22Rv1 (cell line): ENCODE measurements at regions not wholly inside any gene's neighbourhood (a gene's known extent, or its start where the extent isn't known, plus 50 kb on each side); places are given as distances from the start of the nearest gene placed in this dataset.
"Not testable (repeated sequence)": the region's sequence is repeated elsewhere in the genome, so short reads cannot be mapped to it uniquely, and the experiment has no call there.

Source experiments
- H3K27ac ChIP-seq: fragments of 450-650 bp; 2 replicates; pipeline ENCODE4 v1.5.1; 2017
- ZFX ChIP-seq: fragments of 450-650 bp; IDR thresholded peaks from 2 replicates; pipeline ENCODE4 v1.6.1; 2017; ENCODE audit warnings: antibody characterized with exemption, borderline replicate concordance
- TF ChIP-seq, protein P1 (sequence below): fragments of 450-650 bp; IDR thresholded peaks from 2 replicates; pipeline ENCODE4 v1.5.1; 2017; ENCODE audit warnings: mild to moderate bottlenecking

DNA sequence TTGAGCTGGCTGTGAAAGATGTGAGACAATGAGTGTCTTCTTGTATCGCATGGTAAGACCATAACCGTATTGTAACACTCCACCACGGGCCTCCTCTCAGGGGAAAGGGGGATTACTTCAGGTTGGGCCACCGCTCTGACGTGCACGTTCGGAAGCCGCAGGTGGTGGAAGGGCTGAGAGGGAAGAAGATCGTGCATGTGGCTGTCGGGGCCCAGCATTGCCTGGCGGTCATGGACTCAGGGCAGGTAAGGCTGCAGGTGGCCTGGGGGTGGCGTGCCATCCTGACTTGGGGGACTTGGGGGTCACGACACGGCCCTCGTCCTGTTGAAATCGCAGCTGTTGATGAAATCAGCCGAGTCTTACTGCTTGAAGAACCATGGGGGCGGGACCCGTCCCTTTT is 87.3 kb upstream of the FAN1 start:
- TF ChIP-seq ZFX = no peak
- no peak overlapping the region for H3K27ac ChIP-seq

- not testable (repeated sequence) for H3K27ac ChIP-seq
Observed at GRCh38 chr15:30823068-30823813, 80.5 kb upstream of the FAN1 start.

DNA sequence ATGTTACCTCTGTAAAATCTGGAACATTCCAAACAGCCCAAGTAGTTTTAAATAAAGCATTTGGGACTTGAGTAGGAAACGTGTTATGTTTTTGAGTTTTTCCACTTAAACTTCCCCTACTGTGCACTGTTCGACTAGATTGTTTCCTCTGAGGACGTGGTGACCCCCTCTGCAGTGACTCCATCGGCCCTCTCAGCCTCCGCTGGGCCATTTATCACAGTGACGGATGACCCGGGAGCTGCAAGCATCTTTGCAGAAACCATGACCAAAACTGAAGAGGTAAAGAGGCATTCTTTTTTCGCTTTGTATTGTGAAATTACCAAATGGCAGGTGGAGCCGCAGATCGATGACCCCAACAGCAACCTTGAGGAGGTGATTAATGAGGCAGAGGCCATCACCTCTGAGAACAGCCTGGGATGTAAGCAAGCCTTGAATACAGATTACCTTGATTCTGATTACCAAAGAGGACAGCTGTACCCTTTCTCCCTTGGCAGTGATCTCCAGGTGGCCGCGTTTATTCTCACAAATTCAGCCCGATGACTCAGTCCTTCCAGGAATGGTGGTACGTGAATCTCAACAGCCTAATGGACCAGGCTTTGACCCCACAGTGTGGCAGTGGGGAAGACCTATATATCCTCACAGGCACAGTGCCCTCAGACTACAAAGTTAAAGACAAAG is 79.1 kb upstream of the FAN1 start:
- TF ChIP-seq, protein P1, sequence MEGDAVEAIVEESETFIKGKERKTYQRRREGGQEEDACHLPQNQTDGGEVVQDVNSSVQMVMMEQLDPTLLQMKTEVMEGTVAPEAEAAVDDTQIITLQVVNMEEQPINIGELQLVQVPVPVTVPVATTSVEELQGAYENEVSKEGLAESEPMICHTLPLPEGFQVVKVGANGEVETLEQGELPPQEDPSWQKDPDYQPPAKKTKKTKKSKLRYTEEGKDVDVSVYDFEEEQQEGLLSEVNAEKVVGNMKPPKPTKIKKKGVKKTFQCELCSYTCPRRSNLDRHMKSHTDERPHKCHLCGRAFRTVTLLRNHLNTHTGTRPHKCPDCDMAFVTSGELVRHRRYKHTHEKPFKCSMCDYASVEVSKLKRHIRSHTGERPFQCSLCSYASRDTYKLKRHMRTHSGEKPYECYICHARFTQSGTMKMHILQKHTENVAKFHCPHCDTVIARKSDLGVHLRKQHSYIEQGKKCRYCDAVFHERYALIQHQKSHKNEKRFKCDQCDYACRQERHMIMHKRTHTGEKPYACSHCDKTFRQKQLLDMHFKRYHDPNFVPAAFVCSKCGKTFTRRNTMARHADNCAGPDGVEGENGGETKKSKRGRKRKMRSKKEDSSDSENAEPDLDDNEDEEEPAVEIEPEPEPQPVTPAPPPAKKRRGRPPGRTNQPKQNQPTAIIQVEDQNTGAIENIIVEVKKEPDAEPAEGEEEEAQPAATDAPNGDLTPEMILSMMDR = no peak
- TF ChIP-seq ZFX = no peak

GRCh38 chr15:30827625-30828303 is 76.0 kb upstream of the FAN1 start:
- no peak overlapping the region for H3K27ac ChIP-seq
- TF ChIP-seq ZFX = no peak
- TF ChIP-seq, protein P1 = no peak

More for the DNA sequence above, 79.1 kb upstream of the FAN1 start:
- H3K27ac ChIP-seq = no peak overlapping the region

- not testable (repeated sequence) for H3K27ac ChIP-seq
Observed at GRCh38 chr15:30828304-30828639, 75.4 kb upstream of the FAN1 start.

DNA sequence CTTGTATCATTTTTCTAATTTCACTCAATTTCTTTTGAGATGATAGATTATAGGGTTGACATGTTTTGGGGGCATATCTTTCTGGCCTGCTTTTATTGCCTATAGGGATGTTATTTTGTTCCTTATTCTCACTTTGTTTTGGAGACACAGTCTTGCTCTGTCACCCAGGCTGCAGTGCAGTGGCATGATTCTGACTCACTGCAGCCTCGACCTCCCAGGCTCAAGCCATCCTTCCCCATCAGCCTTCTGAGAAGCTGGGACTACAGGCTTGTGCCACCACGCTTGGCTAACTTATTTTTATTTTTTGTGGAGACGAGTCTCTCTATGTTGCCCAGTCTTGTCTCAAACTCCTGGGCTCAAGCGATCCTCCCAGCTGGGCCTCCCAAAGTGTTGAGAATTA is 72.8 kb upstream of the FAN1 start:
- no peak overlapping the region for H3K27ac ChIP-seq
- no peak for TF ChIP-seq ZFX
- TF ChIP-seq, protein P1 = no peak

DNA sequence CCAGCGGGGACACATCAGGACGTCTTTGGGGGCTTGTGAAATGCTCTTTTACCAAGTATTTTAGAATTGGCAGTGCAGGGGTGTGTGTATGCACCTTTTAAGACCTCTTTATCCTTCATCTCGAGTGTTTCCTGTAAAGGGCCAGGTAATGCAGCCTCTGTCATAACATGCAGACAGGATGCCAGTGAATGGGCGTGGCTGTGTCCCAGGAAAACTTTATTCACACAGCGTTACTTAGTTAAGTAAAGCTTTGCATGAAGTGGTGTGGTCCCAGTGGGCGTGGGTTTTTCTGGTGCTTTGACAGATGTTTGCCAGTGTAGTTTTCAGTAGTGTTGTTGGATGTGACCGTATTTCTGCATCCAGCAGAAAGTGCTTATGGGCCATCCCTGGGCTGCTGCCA is 70.3 kb upstream of the FAN1 start:
- not testable (repeated sequence) for H3K27ac ChIP-seq

DNA sequence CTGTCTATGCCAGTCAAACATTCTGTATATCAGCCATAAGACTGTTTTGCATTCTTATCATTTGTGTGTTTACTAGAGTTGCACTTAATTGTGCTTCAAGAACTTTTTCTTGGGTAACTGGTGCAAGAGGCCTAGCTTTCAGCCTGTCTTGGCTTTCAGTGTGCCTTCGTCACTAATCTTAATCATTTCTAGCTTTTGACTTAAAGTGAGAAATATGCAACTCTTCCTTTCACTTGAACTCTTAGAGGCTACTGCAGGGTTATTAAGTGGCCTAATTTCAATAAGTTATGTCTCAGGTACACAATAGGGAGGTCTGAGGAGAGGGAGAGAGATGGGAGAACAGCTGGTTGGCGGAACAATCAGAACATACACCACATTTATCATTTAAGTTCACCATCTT is 62.1 kb upstream of the FAN1 start:
- H3K27ac ChIP-seq = not testable (repeated sequence)

GRCh38 chr15:30842798-30843472 is 60.8 kb upstream of the FAN1 start:
- not testable (repeated sequence) for H3K27ac ChIP-seq

DNA sequence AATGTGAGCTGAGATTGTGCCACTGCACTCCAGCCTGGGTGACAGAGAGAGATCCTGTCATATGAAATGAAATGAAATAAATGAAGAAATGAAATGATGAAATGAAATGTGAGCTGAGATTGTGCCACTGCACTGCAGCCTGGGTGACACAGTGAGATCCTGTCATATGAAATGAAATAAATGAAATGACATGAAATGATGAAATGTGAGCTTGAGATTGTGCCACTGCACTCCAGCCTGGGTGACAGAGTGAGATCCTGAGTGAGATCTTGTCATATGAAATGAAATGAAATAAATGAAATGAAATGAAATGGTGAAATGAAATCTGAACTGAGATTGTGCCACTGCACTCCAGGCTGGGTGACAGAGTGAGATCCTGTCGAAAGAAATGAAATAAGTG is 58.2 kb upstream of the FAN1 start:
- H3K27ac ChIP-seq = not testable (repeated sequence)
